PC-3 (cell line): ENCODE measurements at regions not wholly inside any gene's neighbourhood (a gene's known extent, or its start where the extent isn't known, plus 50 kb on each side); places are given as distances from the start of the nearest gene placed in this dataset.

Experiments used
- EZH2 ChIP-seq: fragments of 300-600 bp; sonication (generic); IDR thresholded peaks from one replicate; pipeline ENCODE4 v1.6.1; 2017; ENCODE audit warnings: antibody characterized with exemption, mild to moderate bottlenecking, low read length; ENCODE audit not compliant: unreplicated experiment
- EZH2phosphoT487 ChIP-seq: fragments of 300-600 bp; sonication (generic); IDR thresholded peaks from 2 replicates; pipeline ENCODE4 v1.6.1; 2018; ENCODE audit warnings: mild to moderate bottlenecking, antibody characterized with exemption, low read length, borderline replicate concordance
- TF ChIP-seq, protein P1 (sequence below): fragments of 300-600 bp; sonication (generic); conservative IDR thresholded peaks from 2 replicates; pipeline ENCODE4 v1.5.1; 2017; ENCODE audit warnings: antibody characterized with exemption, low read depth, mild to moderate bottlenecking, low read length

DNA sequence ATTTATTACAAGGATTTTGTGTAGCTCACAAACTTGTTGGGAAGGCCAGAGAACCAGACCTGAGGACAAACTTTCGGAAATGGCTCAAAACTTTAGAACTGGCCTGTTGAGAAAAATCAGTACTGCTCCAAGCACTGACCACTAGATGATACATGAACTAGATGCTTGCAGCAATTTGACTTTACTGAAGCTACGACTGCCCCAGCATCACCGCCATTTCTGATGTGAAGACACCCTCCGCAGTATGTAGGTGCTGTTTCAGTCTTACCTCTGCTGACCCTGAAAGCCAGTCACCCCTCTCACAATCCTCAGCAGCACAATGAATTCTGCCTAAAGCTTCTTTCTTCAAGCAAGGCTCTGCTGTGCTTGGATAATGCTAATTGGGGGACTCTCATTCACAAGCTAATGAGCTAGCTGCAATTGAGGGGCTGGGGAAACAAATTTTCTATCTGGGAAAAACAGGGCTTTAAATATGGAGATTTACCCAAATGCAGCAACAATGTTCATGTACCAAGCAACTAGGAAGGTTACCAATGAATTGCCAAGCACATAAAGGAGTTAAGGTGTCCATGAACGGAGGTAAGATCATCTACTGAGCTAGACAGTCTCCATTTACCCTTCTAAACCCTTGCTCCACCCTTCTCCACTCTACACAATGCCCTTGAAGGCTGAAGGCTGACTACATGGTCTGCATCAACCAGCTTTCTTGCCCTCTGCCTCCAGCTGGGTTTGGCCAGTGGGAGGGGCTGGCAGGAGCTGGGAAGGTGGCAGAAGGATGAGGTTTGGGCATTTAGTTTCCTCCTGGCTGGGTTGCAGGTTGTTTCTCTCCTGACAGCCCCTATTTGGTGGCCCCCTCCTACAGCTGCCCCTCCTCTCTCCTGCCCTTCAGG is 53.2 kb upstream of the FSTL1 start:
- TF ChIP-seq, protein P1, sequence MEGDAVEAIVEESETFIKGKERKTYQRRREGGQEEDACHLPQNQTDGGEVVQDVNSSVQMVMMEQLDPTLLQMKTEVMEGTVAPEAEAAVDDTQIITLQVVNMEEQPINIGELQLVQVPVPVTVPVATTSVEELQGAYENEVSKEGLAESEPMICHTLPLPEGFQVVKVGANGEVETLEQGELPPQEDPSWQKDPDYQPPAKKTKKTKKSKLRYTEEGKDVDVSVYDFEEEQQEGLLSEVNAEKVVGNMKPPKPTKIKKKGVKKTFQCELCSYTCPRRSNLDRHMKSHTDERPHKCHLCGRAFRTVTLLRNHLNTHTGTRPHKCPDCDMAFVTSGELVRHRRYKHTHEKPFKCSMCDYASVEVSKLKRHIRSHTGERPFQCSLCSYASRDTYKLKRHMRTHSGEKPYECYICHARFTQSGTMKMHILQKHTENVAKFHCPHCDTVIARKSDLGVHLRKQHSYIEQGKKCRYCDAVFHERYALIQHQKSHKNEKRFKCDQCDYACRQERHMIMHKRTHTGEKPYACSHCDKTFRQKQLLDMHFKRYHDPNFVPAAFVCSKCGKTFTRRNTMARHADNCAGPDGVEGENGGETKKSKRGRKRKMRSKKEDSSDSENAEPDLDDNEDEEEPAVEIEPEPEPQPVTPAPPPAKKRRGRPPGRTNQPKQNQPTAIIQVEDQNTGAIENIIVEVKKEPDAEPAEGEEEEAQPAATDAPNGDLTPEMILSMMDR, result no peak
- TF ChIP-seq EZH2phosphoT487 (no peak), EZH2 (no peak)
